Fibroblast of skin of right quadriceps (primary cell): ENCODE measurements at regions not wholly inside any gene's neighbourhood (a gene's known extent, or its start where the extent isn't known, plus 50 kb on each side); places are given as distances from the start of the nearest gene placed in this dataset.
"Not testable (repeated sequence)": the region's sequence is repeated elsewhere in the genome, so short reads cannot be mapped to it uniquely, and the experiment has no call there.

Source experiments
- DNase-seq: peaks from one replicate; pipeline ENCODE4 v3.0.0-alpha.2; 2013

DNA sequence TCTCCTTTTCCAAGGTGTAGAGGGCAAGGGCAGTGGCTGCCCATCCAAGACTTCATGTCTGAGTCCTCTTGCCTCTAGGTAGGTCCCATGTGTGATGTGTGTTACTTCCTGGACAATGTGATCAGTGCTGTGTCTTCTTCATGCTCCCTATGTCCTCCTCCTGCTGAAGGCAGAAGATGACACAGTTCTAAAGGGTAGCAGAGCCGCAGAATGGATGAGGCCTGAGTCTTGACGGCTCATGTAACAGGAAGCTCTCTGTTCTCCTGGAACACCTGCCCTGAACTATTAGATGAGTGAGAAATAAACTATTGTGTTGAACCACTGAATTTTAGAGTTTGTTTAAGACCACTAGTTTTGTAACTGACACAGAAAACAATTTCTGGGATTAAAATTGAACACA lies 165.9 kb downstream of the NDFIP2 start:
- DNase-seq, result no peak

DNA sequence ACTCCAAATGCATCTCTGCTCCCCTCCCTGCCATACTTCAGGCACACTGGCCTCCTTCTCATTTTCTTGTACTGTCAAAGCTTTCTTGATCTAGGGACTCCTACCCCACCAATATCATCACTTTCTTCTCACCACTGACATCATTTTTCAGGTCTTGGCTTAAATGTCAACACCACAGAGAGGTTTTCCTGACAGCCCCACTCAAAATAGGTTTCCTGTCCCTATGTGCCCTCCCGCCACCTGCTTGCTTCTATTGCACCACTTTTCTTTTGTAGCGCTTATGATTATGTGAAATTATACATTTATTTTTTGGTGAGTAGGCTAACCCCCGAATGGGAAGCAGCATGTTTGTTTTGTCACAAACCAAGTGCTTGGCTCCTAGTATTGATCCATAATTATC lies 164.6 kb downstream of the NDFIP2 start:
- no peak for DNase-seq

- no peak for DNase-seq
These were observed 161.6 kb downstream of the NDFIP2 start for GRCh38 chr13:79642596-79642995.

GRCh38 chr13:79637133-79637763 lies 156.3 kb downstream of the NDFIP2 start:
- no peak for DNase-seq

GRCh38 chr13:79631051-79631659 lies 150.2 kb downstream of the NDFIP2 start:
- DNase-seq, result peak; percentile 61

GRCh38 chr13:79628463-79628862 lies 147.5 kb downstream of the NDFIP2 start:
- DNase-seq, result no peak

DNA sequence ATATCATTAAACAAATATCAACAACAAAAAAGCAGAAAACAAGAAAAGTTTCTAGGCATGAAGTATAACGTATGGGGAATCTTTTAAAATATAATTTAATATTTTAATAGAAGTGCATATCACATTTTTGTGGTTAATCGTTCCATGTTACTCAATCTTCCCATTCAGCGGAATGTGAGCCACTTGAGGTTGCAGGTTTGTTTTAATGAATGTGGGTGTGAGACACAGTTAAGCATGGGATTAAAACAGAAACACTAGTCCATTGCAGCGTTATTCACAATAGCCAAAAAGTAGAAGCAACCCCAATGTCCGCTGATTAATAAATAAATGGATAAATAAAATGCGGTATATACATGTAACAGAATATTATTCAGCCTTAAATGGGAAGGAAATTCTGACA lies 146.0 kb downstream of the NDFIP2 start:
- DNase-seq, result no peak

DNA sequence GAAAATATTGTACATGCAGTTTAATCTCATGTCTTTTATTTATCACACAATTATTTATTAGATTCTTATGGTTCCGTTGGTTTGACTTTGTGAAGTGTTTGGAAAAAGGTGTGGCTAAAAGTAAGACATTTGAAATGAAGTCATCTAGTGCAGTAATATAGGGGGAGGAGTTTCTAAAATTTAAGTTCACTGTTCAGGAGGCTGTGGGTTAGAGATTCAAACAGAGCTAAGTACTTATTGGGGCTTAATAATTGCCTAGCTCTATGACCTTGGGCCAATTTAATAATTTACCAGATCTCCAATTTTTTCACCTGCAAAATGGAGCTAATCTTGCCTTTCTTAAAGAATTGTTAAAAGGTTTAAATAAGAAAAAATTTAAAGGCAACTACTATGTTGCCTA lies 144.6 kb downstream of the NDFIP2 start:
- DNase-seq, result no peak

DNA sequence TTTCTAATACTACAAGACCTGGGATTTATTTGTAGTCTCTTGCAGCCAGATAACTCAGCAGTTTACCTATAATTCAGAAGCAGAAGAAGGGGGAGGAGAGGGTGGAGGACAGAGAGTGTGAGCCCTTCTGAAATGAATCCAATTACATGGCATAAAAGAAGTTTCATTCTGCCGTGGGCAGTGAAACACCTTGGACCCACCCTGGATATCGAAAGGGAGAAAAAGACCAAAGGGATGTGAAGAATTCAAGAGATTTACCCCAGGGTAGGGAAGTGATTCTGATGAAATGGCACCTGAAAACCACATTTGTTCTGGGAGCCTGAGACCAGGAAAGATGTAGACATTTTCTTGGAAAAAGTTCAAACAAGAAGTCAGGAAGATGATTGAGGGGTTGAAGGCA lies 140.9 kb downstream of the NDFIP2 start:
- DNase-seq, result no peak

- no peak for DNase-seq
These were observed 140.5 kb downstream of the NDFIP2 start for GRCh38 chr13:79621449-79621848.

- DNase-seq, result no peak
These were observed 133.4 kb downstream of the NDFIP2 start for GRCh38 chr13:79614250-79614918.

DNA sequence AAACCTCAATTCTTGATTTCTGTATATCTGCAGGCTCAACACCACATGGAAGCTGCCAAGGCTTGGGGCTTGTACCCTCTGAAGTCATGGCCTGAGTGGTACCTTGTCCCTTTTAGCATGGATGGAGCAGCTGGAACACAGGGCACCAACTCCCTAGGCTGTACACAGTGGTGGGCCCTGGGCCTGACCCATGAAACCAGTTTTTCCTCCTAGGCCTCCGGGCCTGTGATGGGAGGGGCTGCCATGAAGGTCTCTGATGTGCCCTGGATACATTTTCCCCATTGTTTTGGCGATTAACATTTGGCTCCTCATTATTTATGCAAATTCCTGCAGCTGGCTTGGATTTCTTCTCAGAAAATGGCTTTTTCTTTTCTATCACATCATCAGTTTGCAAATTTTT lies 131.6 kb downstream of the NDFIP2 start:
- DNase-seq, result no peak

DNA sequence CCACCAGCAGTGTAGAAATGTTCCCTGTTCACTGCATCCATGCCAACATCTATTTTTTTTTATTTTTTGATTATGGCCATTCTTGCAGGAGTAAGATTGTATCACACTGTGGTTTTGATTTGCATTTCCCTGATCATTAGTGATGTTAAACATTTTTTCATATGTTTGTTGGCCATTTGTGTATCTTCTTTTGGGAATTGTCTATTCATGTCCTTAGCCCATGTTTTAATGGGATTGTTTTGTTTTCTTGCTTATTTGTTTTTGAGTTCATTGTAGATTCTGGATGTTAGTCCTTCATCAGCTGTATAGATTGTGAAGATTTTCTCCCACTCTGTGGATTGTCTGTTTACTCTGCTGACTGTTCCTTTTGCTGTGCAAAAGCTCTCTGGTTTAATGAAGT lies 126.9 kb downstream of the NDFIP2 start:
- not testable (repeated sequence) for DNase-seq
